GM12892 (cell line): ENCODE measurements at regions not wholly inside any gene's neighbourhood (a gene's known extent, or its start where the extent isn't known, plus 50 kb on each side); places are given as distances from the start of the nearest gene placed in this dataset.

ENCODE experiments used
- POLR2A ChIP-seq: IDR thresholded peaks from 2 replicates; pipeline ENCODE4 v1.6.1; 2011; ENCODE audit warnings: low read depth, low read length, control low read depth
- POLR2AphosphoS5 ChIP-seq: IDR thresholded peaks from 2 replicates; pipeline ENCODE4 v1.6.1; 2011; ENCODE audit warnings: low read depth, low read length, control low read depth
- TAF1 ChIP-seq: IDR thresholded peaks from 2 replicates; pipeline ENCODE4 v1.6.1; 2011; ENCODE audit warnings: low read depth, mild to moderate bottlenecking, control low read depth, low read length, borderline replicate concordance

DNA sequence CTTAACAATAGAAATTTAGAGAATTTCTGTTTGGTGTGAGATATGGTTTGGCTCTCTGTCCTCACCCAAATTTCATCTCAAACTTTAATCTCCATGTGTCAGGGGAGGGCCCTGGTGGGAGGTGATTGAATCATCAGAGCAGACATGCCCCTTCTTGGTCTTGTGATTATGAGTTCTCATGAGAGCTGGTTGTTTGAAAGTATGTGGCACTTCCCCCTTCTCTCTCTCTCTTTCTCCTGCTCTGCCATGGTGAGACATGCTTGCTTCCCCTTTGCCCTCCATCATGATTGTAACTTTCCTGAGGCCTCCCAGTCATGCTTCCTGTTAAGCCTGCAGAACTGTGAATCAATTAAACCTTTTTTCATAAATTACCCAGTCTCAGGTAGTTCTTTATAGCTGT is 524.7 kb upstream of the ACVR2A start:
- no peak for TF ChIP-seq POLR2A
- TF ChIP-seq TAF1: no peak
- TF ChIP-seq POLR2AphosphoS5: no peak
